ENCODE measurements at regions not wholly inside any gene's neighbourhood (a gene's known extent, or its start where the extent isn't known, plus 50 kb on each side); places are given as distances from the start of the nearest gene placed in this dataset.

- intact Hi-C loops (cut with DNase I) = no loop called here
- Histone ChIP-seq H3K9me3 (no peaks in the 10 kb centered on the region), H3K27ac (no peak overlapping the region), H3K4me3 (no peak overlapping the region), H3K27me3 (no peaks in the 10 kb centered on the region), H3K4me1 (ENCODE audit: insufficient read depth) (no peaks in the 10 kb centered on the region), H3K36me3 (no peaks in the 10 kb centered on the region)
- DNase-seq = no peak
- TF ChIP-seq CTCF (IDR thresholded peaks at IDR 0.05) = no peak
- no peak for TF ChIP-seq EP300 (IDR thresholded peaks at IDR 0.05)
- no peak for TF ChIP-seq POLR2A (IDR thresholded peaks at IDR 0.05)
- 69 to 80% (median 77%) methylated on average over 5 of the region's 5 CpGs for WGBS, 3 donors
Observed at GRCh38 chr17:56648321-56648720, 54.8 kb downstream of the NOG start.

DNA sequence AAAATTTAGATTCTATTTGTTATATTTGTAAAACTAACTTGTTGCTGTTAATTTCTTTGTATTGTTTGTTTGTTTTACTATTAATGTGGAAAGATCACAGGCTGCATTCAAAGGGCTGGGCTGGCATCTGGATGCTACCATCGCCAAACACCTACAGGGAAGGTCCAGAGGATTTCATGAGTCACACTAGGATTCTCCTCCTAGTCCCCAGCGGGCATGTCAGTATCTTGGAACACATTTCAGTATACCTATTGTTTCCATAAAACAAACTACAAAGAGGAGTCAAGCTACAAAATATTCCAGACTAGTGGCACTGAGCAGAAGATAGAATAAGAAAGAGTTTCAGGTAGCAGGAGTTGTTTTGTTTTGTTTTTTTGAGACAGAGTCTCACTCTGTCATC lies 55.3 kb downstream of the NOG start:
- no peak for TF ChIP-seq EP300 (IDR thresholded peaks at IDR 0.05)
- TF ChIP-seq POLR2A (IDR thresholded peaks at IDR 0.05) = no peak
- no peak for TF ChIP-seq CTCF (IDR thresholded peaks at IDR 0.05)
- H3K9me3 ChIP-seq = no peaks in the 10 kb centered on the region
- no peaks in the 10 kb centered on the region for H3K4me1 ChIP-seq (ENCODE audit: insufficient read depth)
- no peaks in the 10 kb centered on the region for H3K27me3 ChIP-seq
- H3K36me3 ChIP-seq = no peaks in the 10 kb centered on the region
- intact Hi-C loops (cut with DNase I) = no loop called here
- no peak for DNase-seq
- no peak overlapping the region for H3K27ac ChIP-seq
- H3K4me3 ChIP-seq = no peak overlapping the region
- 67 to 81% (median 71%) methylated on average over 2 of the region's 2 CpGs for WGBS, 3 donors

DNA sequence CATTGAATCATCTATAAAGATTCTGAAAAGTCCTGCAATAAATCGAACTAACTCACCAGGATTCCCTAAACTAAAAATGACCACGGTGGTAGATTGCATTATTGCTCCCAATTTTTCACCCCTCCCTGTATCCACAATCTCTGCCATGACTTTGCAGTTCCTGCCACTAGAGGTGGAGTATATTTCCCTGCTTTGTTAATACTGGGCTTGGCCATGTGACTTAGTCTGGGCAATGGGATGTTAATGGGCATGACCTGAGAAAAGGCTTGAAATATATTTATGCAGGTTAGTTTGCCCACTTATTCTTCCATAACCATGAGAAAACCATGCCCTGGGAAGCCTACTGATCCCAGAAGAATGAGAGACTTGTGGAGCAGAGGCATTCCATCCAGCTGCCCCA lies 59.1 kb downstream of the NOG start:
- no peak overlapping the region for H3K4me3 ChIP-seq
- H3K27ac ChIP-seq = no peak overlapping the region
- 28 to 38% (median 33%) methylated on average over 2 of the region's 2 CpGs for WGBS, 3 donors
- intact Hi-C loops (cut with DNase I) = no loop called here
- no peaks in the 10 kb centered on the region for H3K36me3 ChIP-seq
- DNase-seq = no peak
- TF ChIP-seq EP300 (IDR thresholded peaks at IDR 0.05) (no peak), POLR2A (IDR thresholded peaks at IDR 0.05) (no peak), CTCF (IDR thresholded peaks at IDR 0.05) (no peak)
- H3K9me3 ChIP-seq = no peaks in the 10 kb centered on the region
- no peaks in the 10 kb centered on the region for H3K4me1 ChIP-seq (ENCODE audit: insufficient read depth)
- H3K27me3 ChIP-seq = no peaks in the 10 kb centered on the region

DNA sequence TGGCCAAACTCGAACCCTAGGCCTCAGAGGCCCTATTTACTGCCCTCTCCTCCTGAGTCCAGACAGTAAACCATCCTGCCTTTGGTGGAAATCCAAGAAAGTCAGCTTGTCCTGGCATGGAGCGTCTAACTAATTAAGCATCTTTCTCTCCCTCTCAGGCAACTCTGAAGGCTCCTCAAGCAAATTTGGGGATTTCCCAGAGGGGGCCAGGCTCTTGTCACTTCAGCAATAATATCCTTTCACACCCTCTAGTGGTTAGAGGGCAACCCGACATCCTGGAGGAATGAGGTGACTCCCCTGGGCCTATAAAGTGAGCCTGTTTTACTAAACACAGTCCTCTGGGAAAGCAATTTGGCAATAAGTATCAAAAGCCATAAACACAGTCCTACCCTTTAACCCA lies 60.4 kb downstream of the NOG start:
- no peaks in the 10 kb centered on the region for H3K27me3 ChIP-seq
- 14 to 28% (median 20%) methylated on average over 3 of the region's 3 CpGs for WGBS, 3 donors
- no peaks in the 10 kb centered on the region for H3K36me3 ChIP-seq
- H3K4me1 ChIP-seq (ENCODE audit: insufficient read depth) = no peaks in the 10 kb centered on the region
- no peak overlapping the region for H3K4me3 ChIP-seq
- no peak overlapping the region for H3K27ac ChIP-seq
- TF ChIP-seq EP300 (IDR thresholded peaks at IDR 0.05) = no peak
- no peak for TF ChIP-seq POLR2A (IDR thresholded peaks at IDR 0.05)
- TF ChIP-seq CTCF (IDR thresholded peaks at IDR 0.05) = no peak
- no peak for DNase-seq
- H3K9me3 ChIP-seq = no peaks in the 10 kb centered on the region
- intact Hi-C loops (cut with DNase I) = no loop called here

All from ovary (tissue), 7 donors.